GM12801 (cell line): ENCODE measurements at regions not wholly inside any gene's neighbourhood (a gene's known extent, or its start where the extent isn't known, plus 50 kb on each side); places are given as distances from the start of the nearest gene placed in this dataset.

ENCODE experiments used
- CTCF ChIP-seq: IDR thresholded peaks from one replicate; pipeline ENCODE4 v1.5.1; 2011; ENCODE audit warnings: control low read depth; ENCODE audit not compliant: insufficient read length; ENCODE audit errors: extremely low read depth

GRCh38 chr4:111013846-111014245 lies 391.0 kb upstream of the PITX2 start:
- no peak for TF ChIP-seq CTCF

GRCh38 chr4:111014537-111014936 lies 391.7 kb upstream of the PITX2 start:
- no peak for TF ChIP-seq CTCF

- no peak for TF ChIP-seq CTCF
Observed at GRCh38 chr4:111016416-111016815, 393.5 kb upstream of the PITX2 start.

- TF ChIP-seq CTCF = no peak
Observed at GRCh38 chr4:111018216-111018615, 395.3 kb upstream of the PITX2 start.

GRCh38 chr4:111020476-111020875 lies 397.6 kb upstream of the PITX2 start:
- no peak for TF ChIP-seq CTCF

GRCh38 chr4:111020961-111021360 lies 398.1 kb upstream of the PITX2 start:
- TF ChIP-seq CTCF = no peak

GRCh38 chr4:111022758-111023157 lies 399.9 kb upstream of the PITX2 start:
- no peak for TF ChIP-seq CTCF

GRCh38 chr4:111027526-111027925 lies 404.6 kb upstream of the PITX2 start:
- no peak for TF ChIP-seq CTCF
